MM.1S (cell line): ENCODE measurements at regions not wholly inside any gene's neighbourhood (a gene's known extent, or its start where the extent isn't known, plus 50 kb on each side); places are given as distances from the start of the nearest gene placed in this dataset.

Source experiments
- DNase-seq: peaks from one replicate; pipeline ENCODE4 v3.0.0-alpha.2; 2015
- H2AFZ ChIP-seq: fragments of 300-600 bp; sonication (generic); 2 replicates; pipeline ENCODE4 v1.6.0; 2016; ENCODE audit warnings: antibody characterized with exemption, low read length
- H3F3A ChIP-seq: fragments of 300-600 bp; sonication (generic); 2 replicates; pipeline ENCODE4 v1.6.1; 2016; ENCODE audit warnings: mild to moderate bottlenecking, antibody characterized with exemption, low read length, moderate library complexity, mixed read lengths; ENCODE audit not compliant: insufficient read depth
- H3K27ac ChIP-seq: fragments of 300-600 bp; sonication (generic); 2 replicates; pipeline ENCODE4 v1.5.1; 2016; ENCODE audit warnings: mild to moderate bottlenecking, low read length
- H3K27me3 ChIP-seq: fragments of 300-600 bp; sonication (generic); replicated peaks from 2 replicates; pipeline ENCODE4 v1.6.0; 2016; ENCODE audit warnings: low read length; ENCODE audit not compliant: insufficient read depth
- H3K36me3 ChIP-seq: fragments of 300-600 bp; sonication (generic); replicated peaks from 2 replicates; pipeline ENCODE4 v1.6.1; 2016; ENCODE audit warnings: mild to moderate bottlenecking, low read length, mixed read lengths; ENCODE audit not compliant: insufficient read depth
- H3K4me1 ChIP-seq: fragments of 300-600 bp; sonication (generic); 2 replicates; pipeline ENCODE4 v1.6.1; 2016; ENCODE audit warnings: low read length, mixed read lengths
- H3K4me2 ChIP-seq: fragments of 300-600 bp; sonication (generic); 2 replicates; pipeline ENCODE4 v1.6.0; 2016; ENCODE audit warnings: low read depth, low read length
- H3K4me3 ChIP-seq: fragments of 300-600 bp; sonication (generic); 2 replicates; pipeline ENCODE4 v1.5.1; 2016; ENCODE audit warnings: low read length, mixed read lengths
- H3K79me2 ChIP-seq: fragments of 300-600 bp; sonication (generic); 2 replicates; pipeline ENCODE4 v1.6.1; 2016; ENCODE audit warnings: mixed run types, low read length, mixed read lengths
- H3K9ac ChIP-seq: fragments of 300-600 bp; sonication (generic); 2 replicates; pipeline ENCODE4 v1.6.1; 2016; ENCODE audit warnings: low read length, mixed read lengths
- H3K9me2 ChIP-seq: fragments of 300-600 bp; sonication (generic); replicated peaks from 2 replicates; pipeline ENCODE4 v1.6.1; 2016; ENCODE audit warnings: mild to moderate bottlenecking, low read length, mixed read lengths; ENCODE audit not compliant: insufficient read depth
- H3K9me3 ChIP-seq: fragments of 300-600 bp; sonication (generic); replicated peaks from 2 replicates; pipeline ENCODE4 v1.6.1; 2016; ENCODE audit warnings: mild to moderate bottlenecking, low read length, mixed read lengths; ENCODE audit not compliant: insufficient read depth
- H4K20me1 ChIP-seq: fragments of 300-600 bp; sonication (generic); 2 replicates; pipeline ENCODE4 v1.6.1; 2016; ENCODE audit warnings: mild to moderate bottlenecking, low read length, moderate library complexity, mixed read lengths; ENCODE audit not compliant: insufficient read depth
- EZH2 ChIP-seq: fragments of 300-600 bp; sonication (generic); optimal IDR thresholded peaks from 2 replicates; pipeline ENCODE3; 2017; ENCODE audit warnings: low read depth, mild to moderate bottlenecking, antibody characterized with exemption, low read length, mixed read lengths
- EZH2phosphoT487 ChIP-seq: fragments of 300-600 bp; sonication (generic); IDR thresholded peaks from 2 replicates; pipeline ENCODE4 v1.6.1; 2018; ENCODE audit warnings: antibody characterized with exemption, low read length
- TF ChIP-seq, protein P1 (sequence below): fragments of 300-600 bp; sonication (generic); IDR thresholded peaks from 2 replicates; pipeline ENCODE4 v1.5.1; 2016; ENCODE audit warnings: antibody characterized with exemption, low read length, mixed read lengths

DNA sequence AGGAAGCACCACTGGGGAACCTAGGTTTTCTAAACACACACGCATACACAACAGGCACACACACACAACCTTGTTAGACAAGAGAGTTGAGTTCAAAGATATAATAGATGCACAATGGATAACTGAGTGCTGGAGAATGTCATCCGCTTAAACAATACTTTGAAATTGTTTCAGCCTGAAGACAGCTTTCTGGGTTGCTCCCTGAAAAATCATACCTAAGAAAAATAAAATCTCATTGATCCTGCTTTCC lies 126.1 kb downstream of the TMEM161B start:
- TF ChIP-seq, protein P1, sequence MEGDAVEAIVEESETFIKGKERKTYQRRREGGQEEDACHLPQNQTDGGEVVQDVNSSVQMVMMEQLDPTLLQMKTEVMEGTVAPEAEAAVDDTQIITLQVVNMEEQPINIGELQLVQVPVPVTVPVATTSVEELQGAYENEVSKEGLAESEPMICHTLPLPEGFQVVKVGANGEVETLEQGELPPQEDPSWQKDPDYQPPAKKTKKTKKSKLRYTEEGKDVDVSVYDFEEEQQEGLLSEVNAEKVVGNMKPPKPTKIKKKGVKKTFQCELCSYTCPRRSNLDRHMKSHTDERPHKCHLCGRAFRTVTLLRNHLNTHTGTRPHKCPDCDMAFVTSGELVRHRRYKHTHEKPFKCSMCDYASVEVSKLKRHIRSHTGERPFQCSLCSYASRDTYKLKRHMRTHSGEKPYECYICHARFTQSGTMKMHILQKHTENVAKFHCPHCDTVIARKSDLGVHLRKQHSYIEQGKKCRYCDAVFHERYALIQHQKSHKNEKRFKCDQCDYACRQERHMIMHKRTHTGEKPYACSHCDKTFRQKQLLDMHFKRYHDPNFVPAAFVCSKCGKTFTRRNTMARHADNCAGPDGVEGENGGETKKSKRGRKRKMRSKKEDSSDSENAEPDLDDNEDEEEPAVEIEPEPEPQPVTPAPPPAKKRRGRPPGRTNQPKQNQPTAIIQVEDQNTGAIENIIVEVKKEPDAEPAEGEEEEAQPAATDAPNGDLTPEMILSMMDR, result no peak
- no peak for TF ChIP-seq EZH2
- no peak for TF ChIP-seq EZH2phosphoT487
- H3K79me2 ChIP-seq, result no peaks in the 10 kb centered on the region
- peaks cover 6% of the 10 kb centered on the region; the same call in 1 of the 2 replicates for H3F3A ChIP-seq
- H3K36me3 ChIP-seq, result no peaks in the 10 kb centered on the region
- DNase-seq, result no peak
- H2AFZ ChIP-seq, result peak overlapping the region; percentile 68
- no peak overlapping the region for H3K27ac ChIP-seq
- H3K4me3 ChIP-seq, result peak overlapping the region; percentile 78
- H3K9ac ChIP-seq, result peak overlapping the region; percentile 48; the same call in 1 of the 2 replicates
- no peaks in the 10 kb centered on the region for H4K20me1 ChIP-seq
- H3K4me1 ChIP-seq, result no peaks in the 10 kb centered on the region
- H3K27me3 ChIP-seq, result no peaks in the 10 kb centered on the region
- H3K4me2 ChIP-seq, result peak overlapping the region; percentile 100
- no peaks in the 10 kb centered on the region for H3K9me3 ChIP-seq
- H3K9me2 ChIP-seq, result no peaks in the 10 kb centered on the region

DNA sequence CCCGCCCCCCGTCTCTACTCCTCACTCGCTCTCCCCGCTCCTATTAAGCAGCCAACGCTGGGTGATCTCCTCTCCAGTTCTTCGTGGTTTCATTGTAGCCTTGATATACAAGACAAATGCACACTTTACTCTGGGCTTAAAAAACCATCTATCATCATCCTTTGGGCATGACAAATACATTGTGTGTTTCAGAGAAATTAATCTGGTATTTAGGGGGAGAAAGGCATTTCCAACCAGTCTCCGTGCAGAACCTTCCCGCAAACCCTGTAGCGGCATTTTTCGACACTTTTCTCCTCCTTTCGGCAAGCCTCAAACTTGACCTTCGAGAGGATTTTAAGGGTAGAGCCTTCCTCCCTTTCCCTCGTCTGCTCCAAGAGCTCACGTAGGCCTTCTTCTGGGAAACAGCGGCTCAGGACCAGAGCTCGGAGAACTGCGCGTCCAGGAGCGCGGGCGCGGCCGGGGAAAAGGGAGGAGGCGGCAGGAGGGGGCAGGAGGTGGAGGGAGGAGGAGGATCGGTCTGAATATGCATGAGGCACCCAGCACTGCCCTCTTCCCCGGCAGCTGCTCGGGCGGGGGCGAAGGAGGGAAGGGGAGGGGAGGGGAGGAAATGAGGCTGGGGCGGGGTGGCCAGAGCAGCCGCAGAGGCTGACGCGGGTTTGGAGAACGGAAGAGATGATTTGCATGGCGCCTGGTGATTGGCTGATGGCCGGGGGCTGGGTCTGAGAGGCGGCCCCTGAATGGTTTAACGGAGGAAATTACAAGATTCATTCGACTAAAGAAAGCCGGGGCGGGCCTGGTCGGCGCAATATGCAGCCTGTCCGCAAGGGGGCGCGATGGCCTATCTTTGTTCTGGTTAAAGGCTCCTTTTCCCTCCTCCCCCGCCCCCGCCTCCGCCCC lies 127.5 kb downstream of the TMEM161B start:
- TF ChIP-seq EZH2phosphoT487 (no peak), EZH2 (no peak)
- TF ChIP-seq, protein P1, result peak; percentile 43
- H3F3A ChIP-seq, result peaks cover 6% of the 10 kb centered on the region; the same call in 1 of the 2 replicates
- peak overlapping the region; percentile 65 for H3K4me2 ChIP-seq
- DNase-seq, result peak; percentile 98
- H4K20me1 ChIP-seq, result no peaks in the 10 kb centered on the region
- H3K27ac ChIP-seq, result no peak overlapping the region
- H3K4me3 ChIP-seq, result peak overlapping the region; percentile 94
- H3K27me3 ChIP-seq, result no peaks in the 10 kb centered on the region
- H3K79me2 ChIP-seq, result no peaks in the 10 kb centered on the region
- H3K4me1 ChIP-seq, result no peaks in the 10 kb centered on the region
- H3K9me2 ChIP-seq, result no peaks in the 10 kb centered on the region
- H3K9me3 ChIP-seq, result no peaks in the 10 kb centered on the region
- no peaks in the 10 kb centered on the region for H3K36me3 ChIP-seq
- H3K9ac ChIP-seq, result peak overlapping the region; percentile 65
- peak overlapping the region; percentile 97 for H2AFZ ChIP-seq

DNA sequence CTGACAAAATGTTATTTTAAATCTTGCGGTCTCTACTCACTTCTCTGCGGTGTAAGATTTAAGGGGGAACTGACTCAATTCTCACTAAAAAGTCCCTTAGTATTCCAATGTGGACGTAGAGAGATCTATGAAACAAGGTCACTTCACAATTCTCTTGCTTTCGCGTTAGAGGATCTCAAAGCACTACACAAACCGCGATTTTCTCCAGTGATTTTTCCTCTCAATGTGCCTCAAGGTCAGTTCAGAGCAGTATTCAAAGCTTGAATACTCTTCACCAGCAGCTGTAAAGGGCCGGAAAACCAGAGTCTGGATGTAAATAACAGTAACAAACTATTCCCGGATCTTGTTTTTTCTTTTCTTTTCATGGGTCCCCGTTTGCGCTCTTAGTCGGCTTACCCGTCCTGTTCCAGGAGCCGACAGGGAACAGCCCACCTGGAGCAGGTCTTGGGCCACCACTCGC lies 128.2 kb downstream of the TMEM161B start:
- Histone ChIP-seq H2AFZ (peak overlapping the region; percentile 97), H3K27me3 (no peaks in the 10 kb centered on the region), H3K36me3 (no peaks in the 10 kb centered on the region), H3K4me1 (no peaks in the 10 kb centered on the region), H3K4me2 (peak overlapping the region; percentile 65), H3K27ac (no peak overlapping the region), H3K79me2 (no peaks in the 10 kb centered on the region), H3F3A (peaks cover 6% of the 10 kb centered on the region; the same call in 1 of the 2 replicates), H3K9me2 (no peaks in the 10 kb centered on the region), H3K4me3 (peak overlapping the region; percentile 94), H4K20me1 (no peaks in the 10 kb centered on the region), H3K9me3 (no peaks in the 10 kb centered on the region), H3K9ac (peak overlapping the region; percentile 65; the same call in 1 of the 2 replicates)
- TF ChIP-seq EZH2 (no peak), EZH2phosphoT487 (no peak)
- TF ChIP-seq, protein P1, result no peak
- no peak for DNase-seq
